Adrenal gland (tissue), 9 donors: ENCODE measurements at regions not wholly inside any gene's neighbourhood (a gene's known extent, or its start where the extent isn't known, plus 50 kb on each side); places are given as distances from the start of the nearest gene placed in this dataset.

Experiments
- DNase-seq, 7 donors: peaks; one replicate each; pipeline ENCODE4 v3.0.0-alpha.2; 2019 to 2020
- H3K27ac ChIP-seq, 5 donors: fragments of 200-600 bp; sonication (generic) in 4 of 5; 1 replicate in 3 of 5; 2 replicates in 2 of 5; pipeline versions ENCODE4 v1.5.1 to v1.8.0; 2016 to 2020; ENCODE audit warnings: mild to moderate bottlenecking in 1 of 5
- H3K27me3 ChIP-seq: fragments of 200-600 bp; 2 replicates; pipeline ENCODE4 v1.8.0; 2021
- H3K36me3 ChIP-seq, 2 donors: fragments of 200-600 bp; replicated peaks in 1 of 2; 1 replicate in 1 of 2; 2 replicates in 1 of 2; pipeline versions ENCODE4 v1.5.1 to v1.8.0; 2018 to 2022
- H3K4me1 ChIP-seq, 2 donors: fragments of 200-600 bp; replicated peaks in 1 of 2; 1 replicate in 1 of 2; 2 replicates in 1 of 2; pipeline versions ENCODE4 v1.5.1 to v1.8.0; 2018 to 2021
- H3K4me3 ChIP-seq, 4 donors: fragments of 200-600 bp; sonication (generic) in 3 of 4; one replicate each; pipeline ENCODE4 v1.5.1; 2016 to 2018
- H3K9me3 ChIP-seq, 3 donors: fragments of 200-600 bp; sonication (generic) in 1 of 3; replicated peaks in 1 of 3; 1 replicate in 2 of 3; 2 replicates in 1 of 3; pipeline versions ENCODE4 v1.5.1 to v1.8.0; 2016 to 2021
- CTCF ChIP-seq, 6 experiments: fragments of 450-650 bp in 4 of 6; fragments of 200-600 bp in 2 of 6; sonication (generic) in 1 of 6; IDR thresholded peaks; 1 replicate in 5 of 6; 2 replicates in 1 of 6; pipeline versions ENCODE4 v1.5.1 to v1.8.0; 2016 to 2021; ENCODE audit warnings: antibody characterized with exemption in 6 of 6, mild to moderate bottlenecking in 2 of 6, moderate library complexity in 1 of 6
- POLR2A ChIP-seq, 2 donors: fragments of 450-650 bp; IDR thresholded peaks; one replicate each; pipeline ENCODE4 v1.6.1; 2017; ENCODE audit warnings: antibody characterized with exemption in 2 of 2, mild to moderate bottlenecking in 2 of 2, moderate library complexity in 1 of 2
- WGBS, 4 donors: extraction: QIAGEN DNeasy Blood & Tissue Kit in 2 of 4; methylation state at CpG; one replicate each; pipeline versions ENCODE4 v1.1.5 to v1.1.7; 2013 to 2017; 5-methylcytosine and 5-hydroxymethylcytosine counted together
- intact Hi-C, 2 donors: fragments of 100-400 bp; cut with DNase I; formaldehyde crosslinking; loops; one replicate each; pipeline versions ENCODE4 v1.14.1 to v1.15.0; 2022 to 2023
- donor health status: healthy with polysubstance abuse.
- donor health status: Bipolar disorder and iron deficiency.
- donor health status: DM: yes; HTN: yes; CAD: no.
- donor health status: DM: no; HTN: no; CAD: no.
- donor health status: DM: no; HTN: no; CAD: no.

DNA sequence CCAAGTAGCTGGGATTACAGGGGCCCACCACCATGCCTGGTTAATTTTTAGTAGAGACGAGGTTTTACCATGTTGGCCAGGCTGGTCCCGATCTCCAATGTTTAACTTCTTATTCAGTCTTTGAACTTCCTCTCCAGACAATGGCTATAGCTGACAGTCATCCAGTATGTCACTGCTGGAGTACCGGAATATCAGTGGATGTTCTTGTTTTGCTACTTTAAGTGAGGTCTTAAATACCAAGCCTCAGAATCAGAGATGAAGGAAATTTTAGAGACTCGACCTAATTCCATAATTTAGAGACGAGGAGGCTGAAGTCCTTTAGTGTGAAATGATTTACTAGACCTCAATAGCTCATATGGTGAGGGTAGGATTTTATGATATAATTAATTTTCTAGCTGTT lies 294.8 kb upstream of the KLF6 start:
- intact Hi-C loops = no loop called here
- TF ChIP-seq CTCF (IDR thresholded peaks at IDR 0.05) (no peak), POLR2A (IDR thresholded peaks at IDR 0.05) (no peak)
- DNase-seq = no peak
- 65 to 82% (median 72%) methylated on average over 5 of the region's 5 CpGs for WGBS, 4 donors
- no peaks in the 10 kb centered on the region for H3K27me3 ChIP-seq
- H3K36me3 ChIP-seq = no peaks in the 10 kb centered on the region
- peaks cover 0 to 6% of the 10 kb centered on the region in 2 donors for H3K4me1 ChIP-seq
- H3K9me3 ChIP-seq = no peaks in the 10 kb centered on the region
- H3K4me3 ChIP-seq = no peak overlapping the region
- no peak overlapping the region for H3K27ac ChIP-seq

DNA sequence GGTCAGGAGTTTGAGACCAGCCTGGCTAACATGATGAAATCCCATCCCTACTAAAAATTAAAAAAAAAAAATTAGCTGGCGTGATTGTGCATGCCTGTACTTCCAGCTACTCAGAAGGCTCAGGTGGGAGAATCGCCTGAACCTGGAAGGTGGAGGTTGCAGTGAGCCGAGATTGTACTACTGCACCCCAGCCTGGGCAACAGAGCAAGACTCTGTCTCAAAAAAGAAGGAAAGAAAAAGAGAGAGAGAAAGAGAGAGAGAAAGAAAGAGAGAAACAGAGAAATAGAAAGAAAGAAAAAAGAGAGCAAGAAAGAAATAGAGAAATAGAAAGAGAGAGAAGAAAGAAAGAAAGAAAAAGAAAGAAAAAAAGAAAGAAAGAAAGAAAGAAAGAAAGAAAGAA lies 292.8 kb upstream of the KLF6 start:
- Histone ChIP-seq H3K4me1 (no peaks in the 10 kb centered on the region), H3K27ac (no peak overlapping the region), H3K36me3 (no peaks in the 10 kb centered on the region), H3K27me3 (no peaks in the 10 kb centered on the region), H3K9me3 (no peaks in the 10 kb centered on the region), H3K4me3 (no peak overlapping the region)
- intact Hi-C loops = no loop called here
- DNase-seq = no peak
- TF ChIP-seq CTCF (IDR thresholded peaks at IDR 0.05) (no peak), POLR2A (IDR thresholded peaks at IDR 0.05) (no peak)
- WGBS, 4 donors = 82 to 93% (median 85%) methylated on average over 3 of the region's 3 CpGs

- Histone ChIP-seq H3K27ac (no peak overlapping the region), H3K36me3 (no peaks in the 10 kb centered on the region), H3K9me3 (no peaks in the 10 kb centered on the region), H3K4me1 (no peaks in the 10 kb centered on the region), H3K27me3 (no peaks in the 10 kb centered on the region), H3K4me3 (no peak overlapping the region)
- TF ChIP-seq CTCF (IDR thresholded peaks at IDR 0.05) = no peak
- TF ChIP-seq POLR2A (IDR thresholded peaks at IDR 0.05) = no peak
- DNase-seq = no peak
- WGBS, 4 donors = 89 to 93% (median 93%) methylated on average over 9 of the region's 9 CpGs
- intact Hi-C loops = no loop called here
These were observed 292.0 kb upstream of the KLF6 start for GRCh38 chr10:4076983-4077382.

GRCh38 chr10:4075443-4075842 lies 290.4 kb upstream of the KLF6 start:
- no peaks in the 10 kb centered on the region for H3K9me3 ChIP-seq
- H3K27me3 ChIP-seq = no peaks in the 10 kb centered on the region
- TF ChIP-seq CTCF (IDR thresholded peaks at IDR 0.05) = no peak
- 89 to 95% (median 91%) methylated on average over 7 of the region's 7 CpGs for WGBS, 4 donors
- no peak for DNase-seq
- intact Hi-C loops = no loop called here
- H3K4me1 ChIP-seq = no peaks in the 10 kb centered on the region
- no peak overlapping the region for H3K27ac ChIP-seq
- no peak overlapping the region for H3K4me3 ChIP-seq
- H3K36me3 ChIP-seq = no peaks in the 10 kb centered on the region
